NCI-H524 treated with DMSO at 0.1 percent for 48 hours (cell line): ENCODE measurements at regions not wholly inside any gene's neighbourhood (a gene's known extent, or its start where the extent isn't known, plus 50 kb on each side); places are given as distances from the start of the nearest gene placed in this dataset.
"Not testable (repeated sequence)": the region's sequence is repeated elsewhere in the genome, so short reads cannot be mapped to it uniquely, and the experiment has no call there.

Experiments
- DNase-seq: peaks from one replicate; lab custom pipeline; 2025; lab: John Stamatoyannopoulos, UW

DNA sequence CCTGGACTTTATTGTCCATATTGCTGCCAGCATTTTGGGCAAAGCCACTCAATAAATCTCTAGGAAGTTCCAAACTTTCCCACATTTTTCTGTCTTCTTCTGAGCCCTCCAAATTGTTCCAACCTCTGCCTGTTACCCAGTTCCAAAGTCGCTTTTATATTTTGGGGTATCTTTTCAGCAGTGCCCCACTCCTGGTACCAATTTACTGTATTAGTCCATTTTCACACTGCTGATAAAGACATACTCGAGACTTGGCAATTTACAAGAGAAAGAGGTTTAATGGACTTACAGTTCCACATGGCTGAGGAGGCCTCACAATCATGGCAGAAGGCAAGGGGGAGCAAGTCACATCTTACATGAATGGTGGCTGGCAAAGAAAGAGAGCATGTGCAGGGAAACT lies 53.4 kb downstream of the AHSP start:
- DNase-seq = not testable (repeated sequence)

DNA sequence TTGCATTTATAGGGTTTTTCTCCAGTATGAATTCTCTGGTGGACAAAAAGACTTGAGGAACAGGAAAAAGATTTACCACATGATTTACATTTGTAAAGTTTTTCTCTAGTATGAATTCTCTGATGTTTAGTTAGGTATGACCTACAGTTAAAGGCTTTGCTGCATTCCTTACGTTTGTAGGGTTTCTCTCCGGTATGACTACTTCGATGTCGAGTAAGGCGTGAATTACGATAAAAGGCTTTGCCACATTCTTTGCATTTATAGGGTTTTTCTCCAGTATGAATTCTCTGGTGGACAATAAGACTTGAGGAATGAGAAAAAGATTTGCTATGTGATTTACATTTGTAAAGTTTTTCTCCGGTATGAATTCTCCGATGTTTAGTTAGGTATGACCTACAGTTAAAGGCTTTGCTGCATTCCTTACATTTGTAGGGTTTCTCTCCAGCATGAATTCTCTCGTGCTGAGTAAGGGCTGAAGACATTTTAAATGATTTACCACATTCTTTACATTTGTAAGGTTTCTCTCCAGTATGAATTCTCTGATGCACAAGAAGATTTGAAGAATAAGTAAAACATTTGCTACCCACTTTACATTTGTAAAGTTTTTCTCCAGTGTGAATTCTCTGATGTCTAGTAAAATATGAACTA lies 74.2 kb downstream of the AHSP start:
- not testable (repeated sequence) for DNase-seq

DNA sequence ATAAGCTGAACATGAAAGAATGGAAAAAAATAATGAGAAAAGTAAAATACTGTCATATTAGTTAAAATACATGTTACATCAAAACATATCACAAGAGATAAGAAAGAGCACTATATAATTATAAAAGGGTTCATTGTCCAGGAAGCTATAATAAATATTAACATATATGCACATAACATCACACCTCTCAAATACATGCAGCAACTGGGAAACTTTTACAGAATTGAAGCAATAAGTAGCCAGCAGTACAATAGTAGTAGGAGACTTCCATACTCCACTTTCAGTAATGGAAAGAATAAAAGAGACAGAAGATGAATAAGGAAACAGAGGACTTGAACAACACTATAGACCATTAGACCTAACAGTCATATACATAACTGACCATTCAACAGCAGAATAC lies 90.4 kb downstream of the AHSP start:
- DNase-seq = no peak

DNA sequence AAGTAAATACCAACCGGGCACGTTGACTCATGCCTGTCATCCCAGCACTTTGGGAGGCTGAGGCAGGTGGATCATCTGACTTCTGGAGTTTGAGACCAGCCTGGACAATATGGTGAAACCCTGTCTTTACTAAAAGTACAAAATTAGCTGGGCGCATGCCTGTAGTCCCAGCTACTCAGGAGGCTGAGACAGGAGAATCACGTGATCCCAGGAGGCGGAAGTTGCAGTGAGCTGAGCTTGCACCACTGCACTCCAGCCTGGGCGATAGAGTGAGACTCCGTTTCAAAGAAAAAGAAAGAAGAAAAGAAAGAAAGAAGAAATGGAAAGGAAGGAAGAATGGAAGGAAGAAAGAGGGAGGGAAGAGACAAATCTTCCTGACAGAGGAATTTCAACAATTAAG lies 108.7 kb downstream of the AHSP start:
- no peak for DNase-seq

- DNase-seq = no peak
Observed at GRCh38 chr16:31641279-31641678, 113.6 kb downstream of the AHSP start.

DNA sequence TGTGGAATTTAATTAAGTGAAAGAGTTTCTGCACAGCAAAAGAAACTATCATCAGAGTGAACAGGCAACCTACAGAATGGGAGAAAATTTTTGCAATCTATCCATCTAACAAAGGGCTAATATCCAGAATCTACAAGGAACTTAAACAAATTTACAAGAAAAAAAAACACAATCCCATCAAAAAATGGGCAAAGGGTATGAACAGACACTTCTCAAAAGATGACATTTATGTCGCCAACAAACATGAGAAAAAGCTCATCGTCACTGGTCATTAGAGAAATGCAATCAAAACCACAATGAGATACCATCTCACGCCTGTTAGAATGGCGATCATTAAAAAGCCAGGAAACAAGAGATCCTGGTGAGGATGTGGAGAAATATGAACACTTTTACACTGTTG lies 128.0 kb downstream of the AHSP start:
- DNase-seq = not testable (repeated sequence)

DNA sequence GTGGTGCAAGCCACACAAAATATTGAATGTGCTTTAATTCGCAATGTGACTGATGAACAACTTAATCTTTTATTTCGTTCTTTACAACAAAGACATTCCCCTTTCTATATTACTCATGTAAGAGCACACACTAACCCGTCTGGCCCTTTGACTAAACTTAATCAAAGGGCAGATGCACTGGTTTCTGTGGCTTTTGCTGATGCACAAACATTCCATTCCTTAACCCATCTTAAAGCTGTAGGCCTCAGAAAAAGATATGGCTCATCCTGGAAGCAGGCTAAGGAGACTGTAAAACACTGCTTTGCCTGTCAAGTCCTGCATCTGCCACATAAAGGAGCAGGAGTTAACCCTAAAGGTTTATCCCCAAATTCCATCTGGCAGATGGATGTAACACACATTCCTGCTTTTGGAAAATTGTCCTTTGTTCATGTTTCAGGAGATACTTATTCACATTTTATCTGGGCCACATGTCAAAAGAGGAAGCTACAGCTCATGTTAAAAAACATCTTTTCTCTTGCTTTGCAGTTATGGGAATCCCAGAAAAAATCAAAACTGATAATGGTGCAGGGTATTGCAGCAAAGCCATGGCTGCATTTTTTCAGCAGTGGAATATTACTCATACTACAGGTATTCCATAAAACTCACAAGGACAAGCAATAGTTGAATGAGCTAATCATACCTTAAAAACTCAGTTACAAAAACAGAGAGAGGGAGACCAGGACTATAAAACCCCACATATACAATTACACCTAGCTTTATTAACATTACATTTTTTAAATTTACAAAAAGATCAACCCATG lies 137.2 kb downstream of the AHSP start:
- DNase-seq = no peak

DNA sequence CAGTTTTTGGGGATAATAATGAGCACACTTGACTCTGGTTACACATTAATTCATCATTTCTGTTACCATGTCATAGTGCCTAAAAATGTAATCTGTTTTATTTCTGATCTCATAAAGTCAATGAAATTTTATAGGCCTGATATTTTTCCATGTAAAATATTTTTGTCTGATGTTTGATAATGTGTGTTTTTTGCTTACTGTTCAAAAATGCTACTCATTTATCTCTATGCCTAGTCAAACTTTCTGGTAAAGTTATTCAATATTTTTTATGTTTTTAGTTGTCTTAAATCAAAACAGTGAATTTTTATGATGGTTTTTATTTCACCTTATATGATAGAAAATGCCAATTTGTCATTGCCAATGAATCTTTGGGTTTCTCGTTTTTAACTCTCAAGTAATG lies 147.0 kb downstream of the AHSP start:
- no peak for DNase-seq

DNA sequence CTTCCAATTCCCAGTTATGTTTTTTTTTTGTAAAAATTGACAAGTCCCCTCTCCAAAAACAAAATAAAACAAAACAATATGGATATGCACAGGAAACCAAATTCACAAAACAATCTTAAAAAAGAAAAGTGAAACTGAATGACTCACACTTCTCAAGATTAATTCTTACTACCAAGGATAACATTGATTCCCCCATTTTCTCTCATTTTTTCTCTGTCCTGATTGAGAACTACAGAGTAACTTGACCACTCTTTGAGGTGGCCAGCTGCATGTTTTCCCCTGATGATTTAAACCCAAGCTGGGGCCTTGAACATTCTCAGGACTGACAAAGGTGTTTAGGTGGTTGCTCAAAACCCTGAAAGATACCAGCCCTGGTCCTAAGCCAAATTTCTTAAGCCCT lies 149.0 kb downstream of the AHSP start:
- no peak for DNase-seq

DNA sequence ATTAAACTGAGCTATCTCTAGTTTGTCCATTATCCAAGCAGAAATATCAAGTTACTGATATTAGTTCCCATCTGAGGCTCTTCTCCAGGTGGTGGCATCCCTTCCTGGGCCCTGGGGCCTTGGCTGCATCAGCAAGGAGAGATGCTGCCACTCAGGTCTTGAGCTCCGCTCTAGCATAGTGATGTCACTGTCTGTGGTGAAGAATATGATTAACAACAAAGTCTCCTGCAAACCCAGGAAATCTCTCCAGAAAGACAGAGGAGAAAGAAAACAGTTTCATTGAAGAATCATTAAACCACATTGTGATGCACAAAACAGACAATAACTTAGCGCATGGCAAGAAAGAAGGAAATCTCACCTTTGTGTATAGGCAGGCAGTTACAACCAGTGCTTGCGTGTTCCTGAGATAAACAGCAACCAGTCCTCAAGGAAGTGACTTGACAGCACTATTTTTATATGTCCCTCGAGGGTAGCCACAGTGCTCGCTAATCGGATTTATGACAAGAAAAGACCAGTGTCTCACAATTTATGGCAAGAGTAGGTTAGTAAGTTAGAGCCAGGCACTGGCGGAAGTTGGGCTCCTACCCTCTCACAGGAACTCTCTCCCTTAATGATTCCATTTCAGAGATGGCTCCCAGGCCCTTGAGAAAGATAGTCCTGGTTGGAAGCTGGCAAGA lies 151.1 kb downstream of the AHSP start:
- no peak for DNase-seq

DNA sequence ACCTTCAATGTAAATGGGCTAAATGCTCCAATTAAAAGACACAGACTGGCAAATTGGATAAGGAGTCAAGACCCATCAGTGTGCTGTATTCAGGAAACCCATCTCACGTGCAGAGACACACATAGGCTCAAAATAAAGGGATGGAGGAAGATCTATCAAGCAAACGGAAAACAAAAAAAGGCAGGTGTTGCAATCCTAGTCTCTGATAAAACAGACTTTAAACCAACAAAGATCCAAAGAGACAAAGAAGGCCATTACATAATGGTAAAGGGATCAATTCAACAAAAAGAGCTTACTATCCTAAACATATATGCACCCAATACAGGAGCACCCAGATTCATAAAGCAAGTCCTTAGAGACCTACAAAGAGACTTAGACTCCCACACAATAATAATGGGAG lies 161.6 kb downstream of the AHSP start:
- DNase-seq = not testable (repeated sequence)

- DNase-seq = not testable (repeated sequence)
Observed at GRCh38 chr16:31692338-31692737, 164.6 kb downstream of the AHSP start.

GRCh38 chr16:31693733-31694132 lies 166.0 kb downstream of the AHSP start:
- no peak for DNase-seq

- DNase-seq = no peak
Observed at GRCh38 chr16:31694461-31694860, 166.8 kb downstream of the AHSP start.

GRCh38 chr16:31695667-31696066 lies 168.0 kb downstream of the AHSP start:
- DNase-seq = no peak

DNA sequence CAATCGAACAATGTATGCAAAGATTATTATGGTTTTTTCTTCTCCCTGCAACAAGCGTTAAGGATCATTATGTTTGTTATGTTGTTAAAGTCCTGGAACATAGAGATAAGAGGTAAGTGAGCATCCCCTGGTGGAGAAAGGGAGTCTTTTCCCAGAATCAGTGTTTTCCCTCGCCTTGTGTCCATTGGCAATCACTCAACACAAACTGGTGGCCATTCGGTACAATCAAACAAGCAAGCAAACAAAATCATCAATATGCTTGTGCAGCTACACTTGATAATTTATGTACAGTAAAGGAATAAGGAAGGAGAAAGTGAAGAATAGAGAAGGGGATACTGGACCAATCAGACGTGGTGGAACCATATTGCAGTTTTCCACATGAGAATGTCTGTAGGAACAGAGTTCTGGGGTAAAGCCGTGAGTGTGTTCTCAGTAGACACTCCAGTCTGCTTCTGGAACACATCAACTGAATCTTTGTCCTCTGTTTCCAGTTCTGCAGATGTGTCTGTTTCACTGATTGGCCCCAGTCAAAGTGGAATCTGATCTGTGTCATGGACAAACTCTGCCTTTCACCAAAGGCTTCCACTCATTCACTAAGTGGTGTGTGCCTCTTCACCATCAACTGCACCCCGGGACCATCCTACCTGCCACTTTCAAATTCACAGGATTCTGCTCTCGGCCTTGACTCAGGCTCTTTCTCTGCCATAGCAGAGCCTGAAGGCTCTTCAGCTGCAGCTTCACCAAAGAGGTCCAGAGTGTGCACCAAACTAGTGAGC lies 169.5 kb downstream of the AHSP start:
- no peak for DNase-seq

GRCh38 chr16:31697744-31698125 lies 170.0 kb downstream of the AHSP start:
- DNase-seq = no peak

DNA sequence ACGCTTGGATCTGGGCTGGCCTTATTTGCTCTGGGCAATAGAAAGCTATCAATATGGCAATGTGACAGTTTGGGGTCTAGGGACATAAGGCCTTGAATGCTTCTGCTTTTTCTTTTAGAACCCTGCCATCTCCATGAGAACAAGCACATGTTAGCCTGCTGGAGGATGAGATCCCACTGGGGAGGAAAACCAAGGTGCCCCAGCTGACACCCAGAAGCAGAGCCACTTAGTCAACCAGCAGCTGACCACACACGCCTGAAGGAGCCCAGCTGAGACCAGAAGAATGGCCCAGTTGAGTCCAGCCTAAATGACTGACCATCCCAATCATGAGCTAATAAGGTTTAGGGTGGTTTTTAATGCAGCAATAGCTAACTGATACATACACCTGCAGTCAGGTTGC lies 171.2 kb downstream of the AHSP start:
- no peak for DNase-seq

DNA sequence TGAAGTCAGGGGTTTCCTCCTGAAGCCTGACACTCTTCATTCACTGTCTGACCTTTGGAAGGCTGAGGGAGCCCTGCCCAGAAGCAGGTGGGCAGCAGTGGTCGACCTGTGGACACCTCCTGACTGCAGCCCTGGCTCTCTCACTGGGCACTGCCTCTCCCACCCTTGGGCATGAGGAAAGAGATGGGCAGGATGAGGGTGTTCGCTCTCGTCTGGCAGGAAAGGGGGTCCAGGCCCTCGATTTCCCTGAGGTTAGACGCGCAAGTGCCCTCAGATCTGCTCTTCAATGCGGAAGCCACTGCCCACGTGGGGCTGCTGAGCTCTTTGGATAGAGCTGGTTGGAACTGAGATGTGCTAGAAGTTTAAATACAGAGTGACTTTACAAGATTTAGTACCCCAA lies 171.9 kb downstream of the AHSP start:
- no peak for DNase-seq

GRCh38 chr16:31700200-31700529 lies 172.5 kb downstream of the AHSP start:
- DNase-seq = peak; percentile 34

GRCh38 chr16:31700530-31701388 lies 172.8 kb upstream of the ZNF267 start:
- no peak for DNase-seq

DNA sequence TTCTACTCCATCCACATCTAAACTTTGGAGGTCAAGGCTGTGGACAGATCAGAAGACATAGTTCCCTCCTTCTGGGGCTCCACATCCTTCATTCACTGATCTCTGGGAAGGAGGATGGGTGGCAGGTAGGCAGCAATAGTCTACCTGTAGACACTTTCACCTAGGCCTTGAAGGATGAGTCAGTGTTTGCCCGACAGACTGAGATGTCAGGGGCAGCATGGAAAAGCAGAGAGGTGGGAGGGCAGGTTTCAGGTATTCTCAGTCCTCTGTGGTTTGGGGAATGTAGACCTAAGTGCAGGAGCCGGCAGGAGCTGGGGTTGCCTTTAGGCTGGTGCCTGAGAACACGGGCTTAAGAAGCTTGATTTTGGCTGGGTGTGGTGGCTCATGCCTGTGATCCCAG lies 171.9 kb upstream of the ZNF267 start:
- DNase-seq = no peak
